Stimulated activated CD8-positive, alpha-beta memory T cell treated with anti-CD3 and anti-CD28 coated beads, Interleukin-12 subunit alpha, Interleukin-12 subunit beta, amount 100 ng/mL, for 1 hour (primary cell): ENCODE measurements at regions not wholly inside any gene's neighbourhood (a gene's known extent, or its start where the extent isn't known, plus 50 kb on each side); places are given as distances from the start of the nearest gene placed in this dataset.
"Not testable (repeated sequence)": the region's sequence is repeated elsewhere in the genome, so short reads cannot be mapped to it uniquely, and the experiment has no call there.

Source experiments
- DNase-seq: peaks from one replicate; pipeline ENCODE4 v3.0.0-alpha.2; 2020; ENCODE audit warnings: low read depth

- no peak for DNase-seq
Measured at GRCh38 chr10:65548001-65548400, 1377.8 kb upstream of the LRRTM3 start.

GRCh38 chr10:65550761-65551160 lies 1375.1 kb upstream of the LRRTM3 start:
- no peak for DNase-seq

- no peak for DNase-seq
Measured at GRCh38 chr10:65555192-65555591, 1370.6 kb upstream of the LRRTM3 start.

GRCh38 chr10:65556006-65556405 lies 1369.8 kb upstream of the LRRTM3 start:
- no peak for DNase-seq

GRCh38 chr10:65559369-65559768 lies 1366.5 kb upstream of the LRRTM3 start:
- no peak for DNase-seq

GRCh38 chr10:65565246-65565645 lies 1360.6 kb upstream of the LRRTM3 start:
- no peak for DNase-seq

GRCh38 chr10:65566906-65567305 lies 1358.9 kb upstream of the LRRTM3 start:
- DNase-seq, result no peak

GRCh38 chr10:65570143-65571010 lies 1355.5 kb upstream of the LRRTM3 start:
- no peak for DNase-seq

- DNase-seq, result no peak
Measured at GRCh38 chr10:65571011-65571570, 1354.7 kb upstream of the LRRTM3 start.

GRCh38 chr10:65581426-65582026 lies 1344.3 kb upstream of the LRRTM3 start:
- DNase-seq, result no peak

GRCh38 chr10:65602182-65602865 lies 1323.5 kb upstream of the LRRTM3 start:
- no peak for DNase-seq

GRCh38 chr10:65611592-65611991 lies 1314.2 kb upstream of the LRRTM3 start:
- DNase-seq, result no peak

- no peak for DNase-seq
Measured at GRCh38 chr10:65614956-65615565, 1310.8 kb upstream of the LRRTM3 start.

- no peak for DNase-seq
Measured at GRCh38 chr10:65618126-65618525, 1307.7 kb upstream of the LRRTM3 start.

- no peak for DNase-seq
Measured at GRCh38 chr10:65620404-65621048, 1305.3 kb upstream of the LRRTM3 start.

- DNase-seq, result no peak
Measured at GRCh38 chr10:65622608-65623007, 1303.2 kb upstream of the LRRTM3 start.

- DNase-seq, result no peak
Measured at GRCh38 chr10:65628493-65629139, 1297.2 kb upstream of the LRRTM3 start.

- DNase-seq, result no peak
Measured at GRCh38 chr10:65660006-65660405, 1265.8 kb upstream of the LRRTM3 start.

GRCh38 chr10:65670087-65670486 lies 1255.7 kb upstream of the LRRTM3 start:
- DNase-seq, result no peak

- not testable (repeated sequence) for DNase-seq
Measured at GRCh38 chr10:65670596-65670995, 1255.2 kb upstream of the LRRTM3 start.

- no peak for DNase-seq
Measured at GRCh38 chr10:65675236-65675635, 1250.6 kb upstream of the LRRTM3 start.
